NT2/D1 (cell line): ENCODE measurements at regions not wholly inside any gene's neighbourhood (a gene's known extent, or its start where the extent isn't known, plus 50 kb on each side); places are given as distances from the start of the nearest gene placed in this dataset.

ENCODE experiments used
- SUZ12 ChIP-seq: IDR thresholded peaks from 2 replicates; pipeline ENCODE4 v1.6.1; 2011; ENCODE audit not compliant: insufficient read length, insufficient read depth; ENCODE audit errors: extremely low read depth
- YY1 ChIP-seq: IDR thresholded peaks from 2 replicates; pipeline ENCODE4 v1.6.1; 2011; ENCODE audit not compliant: insufficient read length, insufficient read depth
- ZNF274 ChIP-seq: IDR thresholded peaks from 2 replicates; pipeline ENCODE4 v1.6.1; 2011; ENCODE audit warnings: mild to moderate bottlenecking, low read depth, low read length

- TF ChIP-seq ZNF274: no peak
- TF ChIP-seq YY1: no peak
- TF ChIP-seq SUZ12: no peak
Observed at GRCh38 chr1:208419746-208420420, 175.7 kb upstream of the PLXNA2 start.
